ENCODE measurements at regions not wholly inside any gene's neighbourhood (a gene's known extent, or its start where the extent isn't known, plus 50 kb on each side); places are given as distances from the start of the nearest gene placed in this dataset.
"Not testable (repeated sequence)": the region's sequence is repeated elsewhere in the genome, so short reads cannot be mapped to it uniquely, and the experiment has no call there.

DNA sequence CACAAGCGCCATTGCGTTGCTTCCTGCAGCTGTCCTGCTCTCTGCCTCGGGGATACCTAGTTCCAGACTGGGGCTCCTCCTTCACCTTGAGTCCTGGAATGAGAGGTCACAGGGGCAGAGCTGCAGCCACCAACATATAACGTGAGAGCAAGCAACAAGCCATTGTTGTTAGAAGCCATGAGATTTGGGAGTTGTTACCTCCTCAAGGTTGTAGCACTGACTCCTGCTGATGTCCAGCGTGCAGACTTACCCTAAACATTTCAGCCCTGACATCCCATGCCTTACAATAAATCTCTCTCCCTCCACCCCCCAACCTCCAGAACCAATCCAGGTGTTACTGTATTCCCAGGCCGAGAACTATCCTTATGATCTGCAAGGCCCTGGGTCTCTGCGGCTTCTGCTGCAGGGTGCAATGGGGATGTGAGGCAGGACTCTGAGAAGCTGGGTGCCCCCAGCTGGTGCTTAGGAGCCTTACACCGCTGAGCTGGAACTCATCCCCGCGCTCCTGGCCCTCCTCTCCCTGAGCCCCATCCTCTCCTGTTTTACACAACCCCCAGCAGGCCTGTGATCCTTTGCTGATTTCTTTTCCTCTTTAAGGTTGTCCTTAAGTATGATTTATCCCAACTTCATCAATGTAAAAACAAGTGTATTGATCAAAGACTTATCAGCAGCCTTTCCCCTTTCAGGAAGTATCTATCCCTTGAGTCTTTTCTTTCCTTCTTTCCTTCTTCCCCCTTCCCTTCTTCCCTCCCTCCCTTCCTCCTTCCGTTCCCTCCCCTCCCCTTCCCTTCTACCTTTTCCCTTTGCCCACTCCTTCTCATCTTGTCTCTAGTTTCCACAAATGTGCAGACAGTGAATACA is 84.2 kb upstream of the ABHD2 start:
- TF ChIP-seq, protein P1, sequence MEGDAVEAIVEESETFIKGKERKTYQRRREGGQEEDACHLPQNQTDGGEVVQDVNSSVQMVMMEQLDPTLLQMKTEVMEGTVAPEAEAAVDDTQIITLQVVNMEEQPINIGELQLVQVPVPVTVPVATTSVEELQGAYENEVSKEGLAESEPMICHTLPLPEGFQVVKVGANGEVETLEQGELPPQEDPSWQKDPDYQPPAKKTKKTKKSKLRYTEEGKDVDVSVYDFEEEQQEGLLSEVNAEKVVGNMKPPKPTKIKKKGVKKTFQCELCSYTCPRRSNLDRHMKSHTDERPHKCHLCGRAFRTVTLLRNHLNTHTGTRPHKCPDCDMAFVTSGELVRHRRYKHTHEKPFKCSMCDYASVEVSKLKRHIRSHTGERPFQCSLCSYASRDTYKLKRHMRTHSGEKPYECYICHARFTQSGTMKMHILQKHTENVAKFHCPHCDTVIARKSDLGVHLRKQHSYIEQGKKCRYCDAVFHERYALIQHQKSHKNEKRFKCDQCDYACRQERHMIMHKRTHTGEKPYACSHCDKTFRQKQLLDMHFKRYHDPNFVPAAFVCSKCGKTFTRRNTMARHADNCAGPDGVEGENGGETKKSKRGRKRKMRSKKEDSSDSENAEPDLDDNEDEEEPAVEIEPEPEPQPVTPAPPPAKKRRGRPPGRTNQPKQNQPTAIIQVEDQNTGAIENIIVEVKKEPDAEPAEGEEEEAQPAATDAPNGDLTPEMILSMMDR (IDR thresholded peaks at IDR 0.05), result peak; percentile 52 to 60
- intact Hi-C loops (cut with DNase I; ENCODE audit: low total_unique reads), result loop anchor here (5.0 kb wide), 1 partner anchor 97 kb away; no protein-coding TSS in a partner anchor
- H3K27me3 ChIP-seq, result no peaks in the 10 kb centered on the region
- no peak overlapping the region for H3K4me3 ChIP-seq
- H3K4me1 ChIP-seq, result peaks cover 0 to 9% (median 7%) of the 10 kb centered on the region in 4 donors
- DNase-seq, result peak; percentile 28 to 75
- H3K27ac ChIP-seq, result no peak overlapping the region
- no peaks in the 10 kb centered on the region for H3K9me3 ChIP-seq
- H3K36me3 ChIP-seq, result no peaks in the 10 kb centered on the region

- Histone ChIP-seq H3K4me3 (no peak overlapping the region), H3K9me3 (no peaks in the 10 kb centered on the region), H3K27ac (no peak overlapping the region), H3K27me3 (no peaks in the 10 kb centered on the region), H3K36me3 (no peaks in the 10 kb centered on the region), H3K4me1 (peaks cover 0 to 9% (median 7%) of the 10 kb centered on the region in 4 donors)
- TF ChIP-seq, protein P1 (IDR thresholded peaks at IDR 0.05), result no peak
- intact Hi-C loops (cut with DNase I; ENCODE audit: low total_unique reads), result loop anchor here (5.0 kb wide), 1 partner anchor 97 kb away; no protein-coding TSS in a partner anchor
- no peak for DNase-seq
Measured at GRCh38 chr15:89004726-89005030, 83.6 kb upstream of the ABHD2 start.

DNA sequence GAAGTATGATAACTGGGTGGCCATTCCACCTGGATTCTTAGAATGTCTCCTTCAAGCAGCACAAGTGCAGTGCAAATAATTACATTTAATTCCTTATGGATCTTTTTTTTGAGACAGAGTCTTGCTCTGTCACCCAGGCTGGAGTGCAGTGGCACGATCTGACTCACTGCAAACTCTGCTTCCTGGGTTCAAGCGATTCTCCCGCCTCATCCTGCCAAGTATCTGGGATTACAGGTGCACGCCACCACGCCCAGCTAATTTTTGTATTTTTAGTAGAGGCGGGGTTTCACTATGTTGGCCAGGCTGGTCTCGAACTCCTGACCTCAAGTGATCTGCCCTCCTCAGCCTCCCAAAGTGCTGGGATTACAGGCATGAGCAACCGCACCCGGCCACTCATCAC is 80.7 kb upstream of the ABHD2 start:
- DNase-seq; H3K4me1 ChIP-seq; H3K9me3 ChIP-seq; H3K27ac ChIP-seq; H3K27me3 ChIP-seq; H3K4me3 ChIP-seq; H3K36me3 ChIP-seq; intact Hi-C loops (cut with DNase I; ENCODE audit: low total_unique reads): not testable (repeated sequence)

- Histone ChIP-seq H3K4me1 (no peaks in the 10 kb centered on the region), H3K9me3 (no peaks in the 10 kb centered on the region), H3K27ac (no peak overlapping the region), H3K36me3 (no peaks in the 10 kb centered on the region), H3K27me3 (no peaks in the 10 kb centered on the region), H3K4me3 (no peak overlapping the region)
- intact Hi-C loops (cut with DNase I; ENCODE audit: low total_unique reads), result no loop called here
- DNase-seq, result no peak
- TF ChIP-seq, protein P1 (IDR thresholded peaks at IDR 0.05), result no peak
Measured at GRCh38 chr15:89007989-89008388, 80.3 kb upstream of the ABHD2 start.

DNA sequence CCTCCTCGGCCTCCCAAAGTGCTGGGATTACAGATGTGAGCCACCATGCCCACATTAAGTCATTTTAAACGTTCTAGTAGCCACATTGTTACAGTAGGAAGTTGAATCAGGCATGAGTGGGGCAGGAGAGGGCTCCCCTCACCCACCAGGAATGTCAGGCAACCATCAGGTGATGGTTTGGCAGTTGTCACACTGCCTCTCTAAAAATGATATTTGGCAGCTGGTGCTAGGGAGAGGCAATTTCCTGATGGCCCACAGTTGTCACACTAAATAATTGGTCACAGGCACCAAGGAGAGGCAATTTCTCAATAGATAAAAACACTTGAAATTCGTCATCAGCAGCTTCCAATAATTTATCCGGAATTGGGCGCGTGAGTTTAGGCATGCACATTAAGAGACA is 79.2 kb upstream of the ABHD2 start:
- Histone ChIP-seq H3K9me3 (no peaks in the 10 kb centered on the region), H3K36me3 (no peaks in the 10 kb centered on the region), H3K4me3 (no peak overlapping the region), H3K27me3 (no peaks in the 10 kb centered on the region), H3K4me1 (no peaks in the 10 kb centered on the region), H3K27ac (no peak overlapping the region)
- no peak for DNase-seq
- intact Hi-C loops (cut with DNase I; ENCODE audit: low total_unique reads), result no loop called here
- TF ChIP-seq, protein P1 (IDR thresholded peaks at IDR 0.05), result no peak

GRCh38 chr15:89015412-89016097 is 72.7 kb upstream of the ABHD2 start:
- intact Hi-C loops (cut with DNase I; ENCODE audit: low total_unique reads), result no loop called here
- H3K9me3 ChIP-seq, result no peaks in the 10 kb centered on the region
- no peak for DNase-seq
- H3K4me1 ChIP-seq, result peaks cover 0 to 49% (median 42%) of the 10 kb centered on the region in 4 donors
- peak overlapping the region; percentile 88 to 89 for H3K27ac ChIP-seq
- TF ChIP-seq, protein P1 (IDR thresholded peaks at IDR 0.05), result no peak
- H3K27me3 ChIP-seq, result no peaks in the 10 kb centered on the region
- no peak overlapping the region for H3K4me3 ChIP-seq
- no peaks in the 10 kb centered on the region for H3K36me3 ChIP-seq

Data from tibial artery (tissue), 4 donors.